ENCODE measurements at regions not wholly inside any gene's neighbourhood (a gene's known extent, or its start where the extent isn't known, plus 50 kb on each side); places are given as distances from the start of the nearest gene placed in this dataset.

GRCh38 chr7:131792311-131792710 is 235.9 kb upstream of the PODXL start:
- no peak for TF ChIP-seq CTCF (IDR thresholded peaks at IDR 0.05; ENCODE audit: insufficient read depth, low read length, missing control alignments)
- ChIA-PET POLR2A (no interaction called here), CTCF (no interaction called here)
- H3K4me3 ChIP-seq (ENCODE audit: low read depth, low read length) = no peak overlapping the region
- DNase-seq (ENCODE audit: low read depth, low spot score) = no peak

- ChIA-PET CTCF (no interaction called here), POLR2A (no interaction called here)
- H3K4me3 ChIP-seq (ENCODE audit: low read depth, low read length) = no peak overlapping the region
- no peak for TF ChIP-seq CTCF (IDR thresholded peaks at IDR 0.05; ENCODE audit: insufficient read depth, low read length, missing control alignments)
- DNase-seq (ENCODE audit: low read depth, low spot score) = no peak
These were observed 230.7 kb upstream of the PODXL start for GRCh38 chr7:131787101-131787500.

- no peak overlapping the region for H3K4me3 ChIP-seq (ENCODE audit: low read depth, low read length)
- ChIA-PET POLR2A (no interaction called here), CTCF (no interaction called here)
- no peak for DNase-seq (ENCODE audit: low read depth, low spot score)
- TF ChIP-seq CTCF (IDR thresholded peaks at IDR 0.05; ENCODE audit: insufficient read depth, low read length, missing control alignments) = no peak
These were observed 229.8 kb upstream of the PODXL start for GRCh38 chr7:131786204-131786603.

GRCh38 chr7:131778601-131779000 is 222.2 kb upstream of the PODXL start:
- H3K4me3 ChIP-seq (ENCODE audit: low read depth, low read length) = no peak overlapping the region
- ChIA-PET CTCF (no interaction called here), POLR2A (no interaction called here)
- DNase-seq (ENCODE audit: low read depth, low spot score) = no peak
- TF ChIP-seq CTCF (IDR thresholded peaks at IDR 0.05; ENCODE audit: insufficient read depth, low read length, missing control alignments) = no peak

- DNase-seq (ENCODE audit: low read depth, low spot score) = no peak
- TF ChIP-seq CTCF (IDR thresholded peaks at IDR 0.05; ENCODE audit: insufficient read depth, low read length, missing control alignments) = no peak
- ChIA-PET CTCF (no interaction called here), POLR2A (interaction anchor here (0.6 kb wide), 1 partner anchor 51 kb away, joined by 3 read pairs; no protein-coding TSS in a partner anchor)
- no peak overlapping the region for H3K4me3 ChIP-seq (ENCODE audit: low read depth, low read length)
These were observed 218.2 kb upstream of the PODXL start for GRCh38 chr7:131774419-131775220.

- CTCF ChIA-PET = no interaction called here
- DNase-seq (ENCODE audit: low read depth, low spot score) = no peak
- POLR2A ChIA-PET = interaction anchor here (0.6 kb wide), 1 partner anchor 864 kb away, joined by 3 read pairs; no protein-coding TSS in a partner anchor
- H3K4me3 ChIP-seq (ENCODE audit: low read depth, low read length) = no peak overlapping the region
- no peak for TF ChIP-seq CTCF (IDR thresholded peaks at IDR 0.05; ENCODE audit: insufficient read depth, low read length, missing control alignments)
These were observed 217.0 kb upstream of the PODXL start for GRCh38 chr7:131773413-131773812.

Data from AG04449 (cell line).